ENCODE measurements at regions not wholly inside any gene's neighbourhood (a gene's known extent, or its start where the extent isn't known, plus 50 kb on each side); places are given as distances from the start of the nearest gene placed in this dataset.
A peak's percentile ranks its signal among the peaks of the same experiment; 100 is the strongest.

DNA sequence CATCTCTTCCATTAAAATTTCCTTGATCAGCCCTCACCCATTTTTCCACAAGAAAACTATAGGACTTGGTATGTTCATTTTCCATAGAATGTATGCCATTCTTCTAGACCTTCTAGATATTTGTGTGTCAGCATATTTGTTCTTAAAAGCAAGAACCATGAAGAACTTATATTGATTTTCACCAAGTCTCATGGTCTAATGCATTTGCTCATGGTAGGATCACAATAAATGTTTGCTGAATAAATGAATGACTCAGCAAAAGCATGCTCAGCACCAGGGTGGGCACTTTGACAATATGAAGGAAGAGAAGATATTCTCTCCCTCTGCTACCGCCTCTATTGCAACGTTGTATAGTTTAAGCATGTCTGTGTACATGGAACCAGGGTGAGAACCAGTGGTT, 805.5 kb upstream of the SLC35B3 start:
- Histone ChIP-seq H3K27me3 (no peaks in the 10 kb centered on the region), H3K36me3 (no peaks in the 10 kb centered on the region), H3K27ac (no peak overlapping the region), H3K4me1 (no peaks in the 10 kb centered on the region), H3K4me3 (no peak overlapping the region), H3K9me3 (no peaks in the 10 kb centered on the region)
- intact Hi-C loops (cut with DNase I), result no loop called here
- TF ChIP-seq POLR2A (IDR thresholded peaks at IDR 0.05) (no peak), POLR2AphosphoS5 (IDR thresholded peaks at IDR 0.05; ENCODE audit: insufficient read depth in 1 of 2, low read depth in 1 of 2) (no peak)
- TF ChIP-seq, protein P1, sequence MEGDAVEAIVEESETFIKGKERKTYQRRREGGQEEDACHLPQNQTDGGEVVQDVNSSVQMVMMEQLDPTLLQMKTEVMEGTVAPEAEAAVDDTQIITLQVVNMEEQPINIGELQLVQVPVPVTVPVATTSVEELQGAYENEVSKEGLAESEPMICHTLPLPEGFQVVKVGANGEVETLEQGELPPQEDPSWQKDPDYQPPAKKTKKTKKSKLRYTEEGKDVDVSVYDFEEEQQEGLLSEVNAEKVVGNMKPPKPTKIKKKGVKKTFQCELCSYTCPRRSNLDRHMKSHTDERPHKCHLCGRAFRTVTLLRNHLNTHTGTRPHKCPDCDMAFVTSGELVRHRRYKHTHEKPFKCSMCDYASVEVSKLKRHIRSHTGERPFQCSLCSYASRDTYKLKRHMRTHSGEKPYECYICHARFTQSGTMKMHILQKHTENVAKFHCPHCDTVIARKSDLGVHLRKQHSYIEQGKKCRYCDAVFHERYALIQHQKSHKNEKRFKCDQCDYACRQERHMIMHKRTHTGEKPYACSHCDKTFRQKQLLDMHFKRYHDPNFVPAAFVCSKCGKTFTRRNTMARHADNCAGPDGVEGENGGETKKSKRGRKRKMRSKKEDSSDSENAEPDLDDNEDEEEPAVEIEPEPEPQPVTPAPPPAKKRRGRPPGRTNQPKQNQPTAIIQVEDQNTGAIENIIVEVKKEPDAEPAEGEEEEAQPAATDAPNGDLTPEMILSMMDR (IDR thresholded peaks at IDR 0.05), result no peak
- DNase-seq (ENCODE audit: extremely low spot score in 2 of 2), result no peak

DNA sequence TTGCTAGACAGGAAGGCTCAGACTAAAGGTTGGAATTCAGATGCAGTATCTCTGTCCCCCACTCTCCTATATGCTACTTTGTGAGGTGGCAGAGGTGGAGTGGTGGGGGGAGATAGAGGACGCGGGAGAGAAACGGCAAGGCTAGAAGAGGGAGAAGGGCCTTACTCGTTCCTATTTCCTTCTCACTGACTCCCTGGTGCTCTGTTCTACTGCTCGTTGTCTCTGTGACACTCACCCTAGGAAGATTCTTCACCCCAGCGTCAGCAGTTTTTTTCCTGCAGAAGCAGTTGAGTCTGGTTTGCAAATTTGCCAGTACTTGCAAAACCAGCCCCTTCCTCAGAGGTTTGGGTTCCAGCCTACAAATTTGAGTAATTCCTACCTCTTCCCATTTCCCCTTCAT, 801.1 kb upstream of the SLC35B3 start:
- DNase-seq (ENCODE audit: extremely low spot score in 2 of 2), result no peak
- Histone ChIP-seq H3K4me1 (no peaks in the 10 kb centered on the region), H3K9me3 (no peaks in the 10 kb centered on the region), H3K27me3 (no peaks in the 10 kb centered on the region), H3K36me3 (no peaks in the 10 kb centered on the region), H3K4me3 (no peak overlapping the region), H3K27ac (no peak overlapping the region)
- intact Hi-C loops (cut with DNase I), result no loop called here
- no peak for TF ChIP-seq POLR2A (IDR thresholded peaks at IDR 0.05)
- TF ChIP-seq, protein P1 (IDR thresholded peaks at IDR 0.05), result no peak
- no peak for TF ChIP-seq POLR2AphosphoS5 (IDR thresholded peaks at IDR 0.05; ENCODE audit: insufficient read depth in 1 of 2, low read depth in 1 of 2)

DNA sequence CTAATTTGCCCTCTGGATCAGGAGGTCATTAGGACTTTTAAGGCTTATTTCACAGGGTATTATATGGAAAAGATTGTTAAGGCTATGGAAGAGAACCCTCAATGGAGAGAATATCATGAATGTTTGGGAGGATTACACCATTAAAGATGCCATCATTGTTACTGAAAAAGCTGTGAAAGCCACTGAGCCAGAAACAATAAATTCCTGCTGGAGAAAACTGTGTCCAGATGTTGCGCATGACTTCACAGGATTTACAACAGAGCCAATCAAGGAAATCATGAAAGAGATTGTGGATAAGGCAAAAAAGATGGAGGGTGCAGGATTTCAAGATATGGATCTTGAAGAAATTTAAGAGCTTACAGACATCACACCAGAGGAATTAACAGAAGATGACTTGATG, 798.3 kb upstream of the SLC35B3 start:
- H3K36me3 ChIP-seq, result no peaks in the 10 kb centered on the region

DNA sequence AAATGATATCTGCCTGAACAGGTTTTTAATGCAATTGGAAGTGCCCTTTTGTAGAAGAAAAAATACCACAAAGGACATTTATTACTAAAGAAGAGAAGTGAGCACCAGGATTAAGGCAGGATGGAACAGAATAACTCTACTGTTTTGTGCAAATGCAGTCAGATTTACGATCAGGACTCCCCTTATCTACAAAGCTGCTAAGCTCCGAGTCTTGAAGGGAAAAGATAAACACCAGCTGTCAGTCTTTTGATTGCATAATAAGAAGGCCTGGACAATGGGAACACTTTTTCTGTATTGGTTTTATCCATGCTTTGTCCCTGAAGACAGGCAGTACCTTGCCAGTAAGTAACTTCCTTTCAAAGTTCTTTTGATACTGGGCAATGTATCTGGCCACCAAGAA, 797.9 kb upstream of the SLC35B3 start:
- H3K9me3 ChIP-seq, result no peaks in the 10 kb centered on the region
- no peak overlapping the region for H3K4me3 ChIP-seq
- TF ChIP-seq POLR2AphosphoS5 (IDR thresholded peaks at IDR 0.05; ENCODE audit: insufficient read depth in 1 of 2, low read depth in 1 of 2), result no peak
- TF ChIP-seq, protein P1 (IDR thresholded peaks at IDR 0.05), result no peak
- no peak for TF ChIP-seq POLR2A (IDR thresholded peaks at IDR 0.05)
- H3K36me3 ChIP-seq, result no peaks in the 10 kb centered on the region
- no peaks in the 10 kb centered on the region for H3K27me3 ChIP-seq
- no peak for DNase-seq (ENCODE audit: extremely low spot score in 2 of 2)
- H3K4me1 ChIP-seq, result no peaks in the 10 kb centered on the region
- no peak overlapping the region for H3K27ac ChIP-seq
- intact Hi-C loops (cut with DNase I), result no loop called here

More for the DNA sequence above, 798.3 kb upstream of the SLC35B3 start:
- no peak for TF ChIP-seq POLR2A (IDR thresholded peaks at IDR 0.05)
- TF ChIP-seq, protein P1 (IDR thresholded peaks at IDR 0.05), result no peak
- TF ChIP-seq POLR2AphosphoS5 (IDR thresholded peaks at IDR 0.05; ENCODE audit: insufficient read depth in 1 of 2, low read depth in 1 of 2), result no peak
- intact Hi-C loops (cut with DNase I), result no loop called here
- H3K27me3 ChIP-seq, result no peaks in the 10 kb centered on the region
- no peaks in the 10 kb centered on the region for H3K9me3 ChIP-seq
- no peak for DNase-seq (ENCODE audit: extremely low spot score in 2 of 2)
- H3K27ac ChIP-seq, result no peak overlapping the region
- no peaks in the 10 kb centered on the region for H3K4me1 ChIP-seq
- H3K4me3 ChIP-seq, result no peak overlapping the region

DNA sequence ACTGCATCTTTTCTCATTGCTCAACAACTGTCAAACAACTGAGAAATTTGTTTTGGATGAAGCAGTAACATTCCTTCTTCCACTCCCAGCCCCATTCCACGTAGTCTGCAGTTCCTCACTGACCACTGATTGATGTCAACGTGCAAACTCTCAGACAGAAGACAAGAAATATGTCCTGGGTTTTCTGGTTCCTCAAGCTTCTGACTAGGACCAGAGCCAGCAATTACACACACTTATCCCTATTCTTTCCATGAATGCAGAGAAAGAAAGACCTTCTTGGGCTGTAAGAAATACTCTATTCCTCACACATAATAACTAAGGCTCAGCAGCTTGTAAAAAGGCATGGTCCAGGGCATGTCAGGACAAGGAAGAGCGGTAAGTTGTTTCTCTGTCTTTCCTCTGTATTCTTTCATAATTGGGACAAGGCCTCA, 790.1 kb upstream of the SLC35B3 start:
- no peak overlapping the region for H3K27ac ChIP-seq
- H3K4me3 ChIP-seq, result no peak overlapping the region
- no peaks in the 10 kb centered on the region for H3K27me3 ChIP-seq
- no peak for DNase-seq (ENCODE audit: extremely low spot score in 2 of 2)
- H3K4me1 ChIP-seq, result peaks cover 4% of the 10 kb centered on the region
- H3K9me3 ChIP-seq, result no peaks in the 10 kb centered on the region
- intact Hi-C loops (cut with DNase I), result no loop called here
- TF ChIP-seq, protein P1 (IDR thresholded peaks at IDR 0.05), result no peak
- peak in 1 of 2 donors; percentile 48 for TF ChIP-seq POLR2AphosphoS5 (IDR thresholded peaks at IDR 0.05; ENCODE audit: insufficient read depth in 1 of 2, low read depth in 1 of 2)
- H3K36me3 ChIP-seq, result no peaks in the 10 kb centered on the region

All from vagina (tissue), 2 donors.